GM13976 (cell line): ENCODE measurements at regions not wholly inside any gene's neighbourhood (a gene's known extent, or its start where the extent isn't known, plus 50 kb on each side); places are given as distances from the start of the nearest gene placed in this dataset.

Source experiments
- DNase-seq: peaks from one replicate; pipeline ENCODE4 v3.0.0; 2012; ENCODE audit warnings: low spot score
- in situ Hi-C: fragments of 300-500 bp; cut with MboI; formaldehyde crosslinking; loops from one replicate; pipeline ENCODE4 v1.12.0; 2022; ENCODE audit warnings: low sequenced_read_pairs, mixed read lengths, inconsistent platforms; ENCODE audit not compliant: unreplicated experiment
- TF ChIP-seq, protein P1 (sequence below): IDR thresholded peaks from 2 replicates; pipeline ENCODE4 v1.5.1; 2012; ENCODE audit warnings: borderline replicate concordance, mild to moderate bottlenecking; ENCODE audit not compliant: insufficient read depth; ENCODE audit errors: extremely low read depth, missing control alignments, control extremely low read depth

DNA sequence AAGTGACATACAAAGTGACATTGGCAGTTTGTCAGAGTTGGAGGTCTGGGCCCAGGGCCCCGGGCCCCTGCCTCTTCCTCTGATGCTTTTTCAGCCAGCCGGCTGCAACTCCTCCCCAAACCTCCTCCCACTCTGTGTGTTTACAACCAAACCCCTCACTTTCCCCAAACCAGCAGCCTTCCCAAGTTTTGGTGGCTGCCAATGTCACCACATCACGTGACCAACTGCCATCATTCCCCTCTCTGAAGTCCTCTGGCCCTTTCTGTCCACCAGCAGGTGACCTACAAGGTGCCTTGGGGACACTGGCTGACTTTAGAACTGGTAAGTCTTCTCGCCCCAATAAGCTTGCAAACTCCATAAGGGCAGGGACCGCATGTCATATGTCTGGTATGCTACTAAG, 357.7 kb downstream of the BCOR start:
- TF ChIP-seq, protein P1, sequence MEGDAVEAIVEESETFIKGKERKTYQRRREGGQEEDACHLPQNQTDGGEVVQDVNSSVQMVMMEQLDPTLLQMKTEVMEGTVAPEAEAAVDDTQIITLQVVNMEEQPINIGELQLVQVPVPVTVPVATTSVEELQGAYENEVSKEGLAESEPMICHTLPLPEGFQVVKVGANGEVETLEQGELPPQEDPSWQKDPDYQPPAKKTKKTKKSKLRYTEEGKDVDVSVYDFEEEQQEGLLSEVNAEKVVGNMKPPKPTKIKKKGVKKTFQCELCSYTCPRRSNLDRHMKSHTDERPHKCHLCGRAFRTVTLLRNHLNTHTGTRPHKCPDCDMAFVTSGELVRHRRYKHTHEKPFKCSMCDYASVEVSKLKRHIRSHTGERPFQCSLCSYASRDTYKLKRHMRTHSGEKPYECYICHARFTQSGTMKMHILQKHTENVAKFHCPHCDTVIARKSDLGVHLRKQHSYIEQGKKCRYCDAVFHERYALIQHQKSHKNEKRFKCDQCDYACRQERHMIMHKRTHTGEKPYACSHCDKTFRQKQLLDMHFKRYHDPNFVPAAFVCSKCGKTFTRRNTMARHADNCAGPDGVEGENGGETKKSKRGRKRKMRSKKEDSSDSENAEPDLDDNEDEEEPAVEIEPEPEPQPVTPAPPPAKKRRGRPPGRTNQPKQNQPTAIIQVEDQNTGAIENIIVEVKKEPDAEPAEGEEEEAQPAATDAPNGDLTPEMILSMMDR, result no peak
- in situ Hi-C loops, result no loop called here
- no peak for DNase-seq

DNA sequence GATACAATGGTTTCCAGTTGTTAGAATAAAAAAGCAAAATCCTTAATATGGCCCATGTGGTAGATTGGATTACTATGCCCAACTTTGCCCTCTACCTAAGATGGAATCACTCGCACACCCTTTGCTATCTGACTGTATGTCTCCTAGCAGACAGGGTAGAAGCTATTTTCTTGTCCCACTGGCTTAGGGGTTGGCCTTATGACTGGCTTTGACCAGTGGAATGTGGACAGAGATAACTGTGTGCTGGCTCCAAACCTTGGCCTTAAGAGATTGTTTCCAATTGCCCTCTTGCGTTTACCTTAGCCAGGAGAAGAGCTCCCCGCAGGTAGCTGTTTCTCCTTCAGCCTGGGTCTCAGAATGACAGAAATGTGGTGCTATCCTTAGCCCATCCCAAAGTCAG, 355.9 kb downstream of the BCOR start:
- DNase-seq, result no peak
- in situ Hi-C loops, result no loop called here
- TF ChIP-seq, protein P1, result no peak

DNA sequence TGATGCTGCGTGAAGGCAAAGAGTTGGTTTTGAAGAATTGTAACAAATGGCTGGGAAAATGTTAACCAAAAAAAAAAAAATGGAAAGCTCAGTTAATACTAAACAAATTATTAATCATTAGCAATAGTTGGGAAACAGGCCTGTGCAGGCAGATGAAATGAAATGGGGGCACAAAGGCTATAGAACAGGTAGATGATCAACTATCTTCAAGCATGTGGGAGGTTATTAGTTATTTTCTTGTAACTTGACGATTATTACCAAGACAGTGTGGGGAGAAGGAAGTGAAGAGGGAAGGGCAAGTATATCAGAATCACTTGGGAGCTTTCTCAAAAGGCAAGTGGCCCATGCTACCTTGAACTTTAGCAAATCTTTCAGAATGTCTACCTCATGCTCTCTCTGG, 351.9 kb downstream of the BCOR start:
- TF ChIP-seq, protein P1, result no peak
- no peak for DNase-seq
- in situ Hi-C loops, result no loop called here

DNA sequence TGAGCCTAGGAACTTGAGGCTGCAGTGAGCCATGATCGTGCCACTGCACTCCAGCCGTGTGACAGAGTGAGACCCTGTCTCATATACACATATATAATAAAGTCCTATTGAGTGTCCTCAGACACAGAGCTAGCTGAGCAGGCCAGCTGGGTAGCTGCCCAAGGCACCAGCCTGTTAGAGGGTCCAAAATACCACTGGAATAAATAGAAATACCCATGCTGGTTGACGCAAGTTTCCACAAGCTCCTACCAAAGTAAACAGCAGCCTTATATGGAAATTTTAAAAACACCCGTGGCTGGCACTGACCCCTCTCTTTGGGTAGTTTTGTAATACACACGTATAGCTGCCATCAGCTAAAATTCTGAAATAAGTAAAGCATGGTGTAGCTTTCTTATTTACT, 348.6 kb downstream of the BCOR start:
- in situ Hi-C loops, result no loop called here
- DNase-seq, result no peak

DNA sequence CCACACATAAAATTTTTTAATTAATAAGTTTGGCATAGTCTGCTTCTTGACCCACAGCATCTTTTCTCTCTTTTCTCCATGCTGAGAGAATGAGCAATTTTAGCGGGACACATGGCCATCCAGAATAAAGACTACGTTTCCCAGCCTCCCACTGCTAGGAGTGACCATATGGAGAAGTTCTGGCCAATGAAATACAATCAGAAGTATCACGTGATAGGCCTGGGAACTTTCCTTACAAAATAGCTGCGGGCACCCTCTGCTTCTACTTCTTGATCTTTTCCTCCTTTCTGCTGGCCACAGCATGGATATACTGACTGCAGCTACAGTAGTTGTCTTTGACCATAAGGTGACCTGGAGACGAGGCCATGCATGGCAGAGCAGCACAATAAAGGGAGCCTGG, 348.0 kb downstream of the BCOR start:
- TF ChIP-seq, protein P1, result no peak
- DNase-seq, result no peak
- in situ Hi-C loops, result no loop called here

More for the DNA sequence above, 348.6 kb downstream of the BCOR start:
- TF ChIP-seq, protein P1, result no peak

DNA sequence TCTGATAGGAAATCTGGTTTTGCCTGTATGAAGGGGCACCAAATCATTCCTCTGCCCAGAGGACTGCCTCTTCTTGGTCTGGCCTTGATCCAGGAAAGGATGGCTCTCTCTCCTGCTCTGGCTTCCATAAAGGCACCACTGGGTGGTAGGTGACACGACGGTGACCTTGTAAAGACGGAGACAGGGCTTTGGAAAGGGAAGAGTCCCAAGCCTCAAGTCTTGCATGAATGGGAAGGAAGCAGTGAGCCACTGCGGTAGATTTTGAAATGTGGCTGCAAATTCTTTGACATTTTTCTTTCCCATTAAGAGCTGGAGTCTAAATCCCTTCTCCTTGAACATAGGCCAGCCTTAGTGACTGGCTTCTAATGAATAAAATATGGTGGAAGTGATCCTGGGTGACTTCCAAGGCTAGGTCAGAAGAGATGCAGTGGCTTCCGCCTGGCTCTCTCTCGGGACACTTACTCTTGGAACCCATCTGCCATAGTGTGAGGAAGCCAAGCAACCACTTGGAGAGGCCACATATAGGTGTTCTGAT, 347.4 kb downstream of the BCOR start:
- in situ Hi-C loops, result no loop called here
- TF ChIP-seq, protein P1, result no peak
- DNase-seq, result no peak

DNA sequence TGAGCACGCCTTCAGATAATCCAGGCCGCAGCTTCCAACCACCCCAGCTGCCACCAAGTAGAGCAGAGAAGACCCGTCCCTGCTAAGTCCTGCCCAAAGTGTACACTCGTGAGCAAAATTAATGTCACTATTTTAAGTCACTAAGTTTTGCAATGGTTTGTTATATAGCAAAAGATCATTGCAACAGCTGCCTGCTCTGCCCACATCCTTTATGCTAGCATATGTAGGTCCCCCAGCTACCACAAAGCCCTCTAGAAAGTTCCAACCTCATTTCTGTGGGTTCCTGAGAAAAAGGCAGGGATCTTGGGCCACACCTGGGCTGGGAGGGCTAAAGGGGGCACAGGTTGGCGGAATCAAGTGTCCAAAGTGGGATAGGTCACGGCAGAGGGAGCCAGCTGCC, 346.9 kb downstream of the BCOR start:
- no peak for DNase-seq
- in situ Hi-C loops, result no loop called here
- TF ChIP-seq, protein P1, result no peak
